HUES48 (cell line): ENCODE measurements at regions not wholly inside any gene's neighbourhood (a gene's known extent, or its start where the extent isn't known, plus 50 kb on each side); places are given as distances from the start of the nearest gene placed in this dataset.

Experiments used
- H3K27ac ChIP-seq: one replicate; pipeline ENCODE4 v1.7.0; 2013; ENCODE audit warnings: low read depth, low read length, inconsistent platforms
- H3K27me3 ChIP-seq: 2 replicates; pipeline ENCODE4 v1.6.1; 2013; ENCODE audit warnings: mild to moderate bottlenecking, low read length; ENCODE audit not compliant: control insufficient read depth, insufficient read depth
- H3K36me3 ChIP-seq: 2 replicates; pipeline ENCODE4 v1.6.1; 2013; ENCODE audit warnings: low read length; ENCODE audit not compliant: control insufficient read depth, insufficient read depth
- H3K4me1 ChIP-seq: 2 replicates; pipeline ENCODE4 v1.6.1; 2013; ENCODE audit warnings: mild to moderate bottlenecking, low read length; ENCODE audit not compliant: control insufficient read depth, insufficient read depth
- H3K4me3 ChIP-seq: 2 replicates; pipeline ENCODE4 v1.5.1; 2013; ENCODE audit warnings: mild to moderate bottlenecking, low read depth, low read length
- H3K9ac ChIP-seq: 2 replicates; pipeline ENCODE4 v1.6.1; 2013; ENCODE audit warnings: mild to moderate bottlenecking, low read depth, low read length, moderate library complexity
- H3K9me3 ChIP-seq: 2 replicates; pipeline ENCODE4 v1.6.1; 2013; ENCODE audit warnings: low read length; ENCODE audit not compliant: control insufficient read depth, insufficient read depth

DNA sequence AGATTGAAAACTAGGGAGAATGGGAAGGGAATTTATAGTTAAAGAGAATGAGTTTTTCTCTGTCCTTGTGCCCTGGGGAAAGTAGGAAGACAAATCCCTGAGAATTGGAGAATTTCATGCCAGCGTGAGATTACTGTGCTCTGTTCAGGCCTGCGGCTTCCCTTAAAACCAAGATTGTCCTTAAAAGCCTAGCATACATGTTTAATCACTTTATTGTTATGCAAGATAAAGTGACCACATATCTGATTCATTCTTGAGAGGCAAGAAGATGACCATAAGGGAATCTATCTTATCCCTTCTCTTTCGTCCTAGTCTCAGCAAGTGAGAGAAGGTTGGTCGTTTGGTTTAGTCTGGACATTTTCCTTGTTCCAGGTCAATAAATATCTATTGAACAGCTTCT is 75.9 kb downstream of the ADCYAP1 start:
- no peak overlapping the region for H3K9ac ChIP-seq
- peaks cover 6% of the 10 kb centered on the region; the same call in 1 of the 2 replicates for H3K9me3 ChIP-seq
- no peaks in the 10 kb centered on the region for H3K36me3 ChIP-seq
- no peaks in the 10 kb centered on the region for H3K27me3 ChIP-seq
- no peak overlapping the region for H3K27ac ChIP-seq
- no peak overlapping the region for H3K4me3 ChIP-seq
- H3K4me1 ChIP-seq: peaks cover 12% of the 10 kb centered on the region

GRCh38 chr18:984004-984403 is 79.3 kb downstream of the ADCYAP1 start:
- peaks cover 20% of the 10 kb centered on the region for H3K4me1 ChIP-seq
- no peak overlapping the region for H3K9ac ChIP-seq
- H3K36me3 ChIP-seq: no peaks in the 10 kb centered on the region
- no peak overlapping the region for H3K27ac ChIP-seq
- H3K4me3 ChIP-seq: no peak overlapping the region
- peaks cover 3% of the 10 kb centered on the region; the same call in 1 of the 2 replicates for H3K9me3 ChIP-seq
- no peaks in the 10 kb centered on the region for H3K27me3 ChIP-seq

GRCh38 chr18:985212-985661 is 80.6 kb downstream of the ADCYAP1 start:
- H3K9ac ChIP-seq: no peak overlapping the region

DNA sequence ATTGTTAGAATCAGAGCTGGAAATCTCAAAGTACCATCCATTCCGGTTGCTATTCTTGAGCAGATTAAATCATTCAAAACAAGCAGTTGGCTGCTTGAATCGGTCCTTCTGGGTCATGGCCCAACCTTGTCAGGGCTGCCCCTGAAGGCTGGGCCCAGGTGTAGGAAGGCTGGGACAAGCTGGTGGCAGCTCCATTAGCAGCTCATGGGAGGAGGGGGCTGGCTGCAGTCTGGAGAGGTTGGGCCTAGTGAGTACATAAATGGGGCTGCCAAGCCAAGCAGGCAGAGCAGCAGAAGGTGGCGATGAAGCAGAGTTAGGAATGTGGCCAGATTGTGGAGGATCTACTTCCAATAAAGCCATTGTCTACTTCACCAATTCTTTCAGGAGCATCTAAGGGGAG is 81.4 kb downstream of the ADCYAP1 start:
- no peaks in the 10 kb centered on the region for H3K9me3 ChIP-seq
- H3K4me3 ChIP-seq: no peak overlapping the region
- H3K4me1 ChIP-seq: peaks cover 20% of the 10 kb centered on the region
- H3K36me3 ChIP-seq: no peaks in the 10 kb centered on the region
- no peak overlapping the region for H3K9ac ChIP-seq
- no peaks in the 10 kb centered on the region for H3K27me3 ChIP-seq
- peak overlapping the region; percentile 10 for H3K27ac ChIP-seq

More at GRCh38 chr18:985212-985661, 80.6 kb downstream of the ADCYAP1 start:
- H3K9me3 ChIP-seq: no peaks in the 10 kb centered on the region
- H3K4me1 ChIP-seq: peaks cover 20% of the 10 kb centered on the region
- H3K36me3 ChIP-seq: no peaks in the 10 kb centered on the region
- H3K27ac ChIP-seq: peak overlapping the region; percentile 23
- H3K27me3 ChIP-seq: no peaks in the 10 kb centered on the region
- peak overlapping the region; percentile 43 for H3K4me3 ChIP-seq

- Histone ChIP-seq H3K9ac (no peak overlapping the region), H3K27ac (no peak overlapping the region), H3K27me3 (no peaks in the 10 kb centered on the region), H3K4me1 (peaks cover 20% of the 10 kb centered on the region), H3K4me3 (no peak overlapping the region), H3K9me3 (no peaks in the 10 kb centered on the region), H3K36me3 (no peaks in the 10 kb centered on the region)
These were observed 81.9 kb downstream of the ADCYAP1 start for GRCh38 chr18:986552-986951.

- H3K27me3 ChIP-seq: no peaks in the 10 kb centered on the region
- peaks cover 20% of the 10 kb centered on the region for H3K4me1 ChIP-seq
- no peak overlapping the region for H3K4me3 ChIP-seq
- no peak overlapping the region for H3K27ac ChIP-seq
- H3K9me3 ChIP-seq: no peaks in the 10 kb centered on the region
- no peaks in the 10 kb centered on the region for H3K36me3 ChIP-seq
- H3K9ac ChIP-seq: no peak overlapping the region
These were observed 82.9 kb downstream of the ADCYAP1 start for GRCh38 chr18:987325-988186.

DNA sequence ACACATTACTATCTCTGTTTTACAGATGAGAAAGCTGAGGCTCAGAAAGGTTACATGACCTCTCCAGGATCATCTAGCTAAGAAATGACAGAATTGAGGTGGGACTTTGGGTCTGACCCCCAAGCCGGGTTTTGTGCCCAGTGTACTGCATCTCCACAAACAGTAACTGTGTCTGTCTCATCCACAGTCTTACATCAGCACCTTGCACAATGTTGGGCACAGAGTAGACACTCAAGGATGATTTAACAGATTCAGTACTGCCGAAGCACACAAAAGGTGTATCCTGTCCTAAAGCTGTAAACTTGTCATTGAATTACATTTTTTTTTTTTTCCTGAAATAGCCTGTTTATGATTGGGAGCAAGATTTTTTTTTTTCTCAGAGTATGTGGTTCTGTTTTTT is 84.8 kb downstream of the ADCYAP1 start:
- Histone ChIP-seq H3K9me3 (no peaks in the 10 kb centered on the region), H3K4me3 (no peak overlapping the region), H3K9ac (no peak overlapping the region), H3K27me3 (no peaks in the 10 kb centered on the region), H3K36me3 (no peaks in the 10 kb centered on the region), H3K4me1 (peaks cover 19% of the 10 kb centered on the region), H3K27ac (no peak overlapping the region)

DNA sequence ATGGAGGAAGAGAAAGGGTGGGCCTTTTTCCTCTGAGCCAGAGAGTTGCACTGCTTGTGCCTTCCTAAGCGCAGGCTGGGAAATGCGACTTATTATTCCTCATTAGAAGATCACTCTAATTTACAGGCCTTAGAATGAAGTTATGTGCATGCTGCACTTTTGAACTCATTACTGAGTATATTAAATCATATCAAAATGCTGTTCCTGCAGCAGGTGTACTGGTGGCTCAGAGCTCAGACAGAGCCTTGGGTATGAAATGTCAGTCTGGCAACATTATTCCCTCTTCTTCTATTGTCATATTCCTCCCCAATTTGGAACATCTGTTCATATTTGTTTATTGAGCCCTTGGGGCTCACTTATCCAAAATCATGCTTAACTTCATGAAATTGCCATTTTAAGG is 85.5 kb downstream of the ADCYAP1 start:
- H3K36me3 ChIP-seq: no peaks in the 10 kb centered on the region
- H3K27me3 ChIP-seq: no peaks in the 10 kb centered on the region
- H3K27ac ChIP-seq: no peak overlapping the region
- H3K9me3 ChIP-seq: no peaks in the 10 kb centered on the region
- H3K4me1 ChIP-seq: peaks cover 11% of the 10 kb centered on the region
- no peak overlapping the region for H3K4me3 ChIP-seq
- H3K9ac ChIP-seq: no peak overlapping the region

GRCh38 chr18:991441-991840 is 86.8 kb downstream of the ADCYAP1 start:
- Histone ChIP-seq H3K27me3 (no peaks in the 10 kb centered on the region), H3K36me3 (no peaks in the 10 kb centered on the region), H3K9me3 (no peaks in the 10 kb centered on the region), H3K27ac (no peak overlapping the region), H3K4me3 (no peak overlapping the region), H3K4me1 (0 out of 2 replicates have a peak, but pooled peaks cover under 1% of the 10 kb centered on the region), H3K9ac (no peak overlapping the region)

DNA sequence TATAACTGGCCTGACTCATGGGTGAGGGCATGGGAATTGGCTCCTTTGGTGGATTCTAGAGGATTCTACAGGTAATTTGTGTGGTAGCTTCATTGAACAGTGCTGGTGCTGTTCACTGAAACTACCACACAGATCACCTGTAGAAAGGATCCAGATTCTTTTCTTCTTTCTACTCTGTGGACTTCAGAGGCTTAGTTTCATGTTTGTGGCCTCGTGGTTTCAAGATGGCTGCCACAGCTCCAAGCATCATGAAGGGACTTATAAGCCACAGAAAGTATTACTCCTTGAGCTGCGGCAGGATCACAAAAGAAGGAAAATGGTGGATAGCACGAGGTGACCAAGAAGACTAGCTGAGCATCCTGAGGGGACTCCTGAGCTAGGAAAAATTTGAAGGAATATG is 88.9 kb downstream of the ADCYAP1 start:
- H3K9me3 ChIP-seq: no peaks in the 10 kb centered on the region
- H3K27me3 ChIP-seq: no peaks in the 10 kb centered on the region
- no peaks in the 10 kb centered on the region for H3K36me3 ChIP-seq
- 0 out of 2 replicates have a peak, but pooled peaks cover under 1% of the 10 kb centered on the region for H3K4me1 ChIP-seq
- H3K9ac ChIP-seq: no peak overlapping the region
- H3K27ac ChIP-seq: no peak overlapping the region
- no peak overlapping the region for H3K4me3 ChIP-seq

DNA sequence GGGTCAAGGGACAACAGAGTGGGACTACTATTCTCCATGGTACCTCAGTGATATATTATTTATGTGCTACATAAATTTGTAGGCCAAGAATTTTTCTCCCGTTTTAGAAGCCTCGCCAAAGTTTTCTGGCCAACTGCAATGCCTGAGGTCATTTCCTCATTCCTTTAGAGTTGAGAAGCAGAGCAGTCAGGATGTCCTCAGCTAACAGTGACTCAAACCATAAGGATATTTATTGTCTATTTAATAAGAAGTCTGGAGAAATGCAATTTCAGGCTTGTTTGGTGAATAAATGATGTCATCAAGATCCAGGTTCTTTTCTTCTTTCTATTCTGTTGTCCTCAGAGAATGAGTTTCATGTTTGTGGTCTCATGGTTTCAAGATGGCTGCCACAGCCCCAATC is 91.0 kb downstream of the ADCYAP1 start:
- Histone ChIP-seq H3K27ac (no peak overlapping the region), H3K27me3 (no peaks in the 10 kb centered on the region), H3K36me3 (no peaks in the 10 kb centered on the region), H3K9me3 (no peaks in the 10 kb centered on the region), H3K4me1 (peaks cover 15% of the 10 kb centered on the region), H3K4me3 (no peak overlapping the region), H3K9ac (no peak overlapping the region)
